Naive thymus-derived CD4-positive, alpha-beta T cell (primary cell): ENCODE measurements at regions not wholly inside any gene's neighbourhood (a gene's known extent, or its start where the extent isn't known, plus 50 kb on each side); places are given as distances from the start of the nearest gene placed in this dataset.
"Not testable (repeated sequence)": the region's sequence is repeated elsewhere in the genome, so short reads cannot be mapped to it uniquely, and the experiment has no call there.

Source experiments
- ATAC-seq: fragments of 150-1000 bp; cut with Tn5 transposase; 2 replicates; pipeline ENCODE4 v1.10.0; 2021; ENCODE audit warnings: mild to moderate bottlenecking, moderate library complexity
- CTCF ChIA-PET: fragments of 350-600 bp; sonication (Branson Sonifier 250); formaldehyde crosslinking; loops from one replicate; lab custom pipeline; 2021; ENCODE audit warnings: antibody characterized with exemption; lab: Charles Lee
- POLR2A ChIA-PET: fragments of 350-600 bp; sonication (Branson Sonifier 250); formaldehyde crosslinking; loops from one replicate; lab custom pipeline; 2021; ENCODE audit warnings: antibody characterized with exemption, inconsistent platforms; lab: Charles Lee
- DNase-seq, 9 donors: peaks; one replicate each; pipeline versions ENCODE4 v3.0.0 to v3.0.0-alpha.2; 2020 to 2022; ENCODE audit warnings: mixed read lengths in 1 of 9
- H3K27ac ChIP-seq: one replicate; pipeline ENCODE4 v1.7.0; 2013; ENCODE audit warnings: mild to moderate bottlenecking, low read depth, low read length, moderate library complexity
- H3K27me3 ChIP-seq, 2 donors: one replicate each; pipeline ENCODE4 v1.7.0; 2013; ENCODE audit warnings: low read length in 2 of 2, mild to moderate bottlenecking in 2 of 2, moderate library complexity in 2 of 2; ENCODE audit not compliant: control insufficient read depth in 2 of 2, insufficient read depth in 2 of 2
- H3K36me3 ChIP-seq, 3 experiments: 1 replicate in 2 of 3; 2 replicates in 1 of 3; pipeline ENCODE4 v1.7.0; 2013; ENCODE audit warnings: low read length in 3 of 3, mild to moderate bottlenecking in 3 of 3, moderate library complexity in 1 of 3; ENCODE audit not compliant: insufficient read depth in 3 of 3, control insufficient read depth in 2 of 3
- H3K4me1 ChIP-seq, 2 donors: one replicate each; pipeline ENCODE4 v1.7.0; 2013; ENCODE audit warnings: low read length in 2 of 2, mild to moderate bottlenecking in 2 of 2, moderate library complexity in 1 of 2; ENCODE audit not compliant: control insufficient read depth in 2 of 2, insufficient read depth in 2 of 2
- H3K4me3 ChIP-seq: 2 replicates; pipeline ENCODE4 v1.7.0; 2013; ENCODE audit warnings: mild to moderate bottlenecking, low read length
- H3K9me3 ChIP-seq, 3 experiments: 1 replicate in 2 of 3; 2 replicates in 1 of 3; pipeline ENCODE4 v1.7.0; 2013; ENCODE audit warnings: low read length in 3 of 3; ENCODE audit not compliant: control insufficient read depth in 2 of 3
- H3K27ac Mint-ChIP-seq, 9 donors: one replicate each; pipeline ENCODE4 v1.8.0; 2020 to 2022; ENCODE audit warnings: mixed read lengths in 9 of 9, mild to moderate bottlenecking in 8 of 9, moderate library complexity in 5 of 9, inconsistent platforms in 2 of 9
- H3K27me3 Mint-ChIP-seq, 5 donors: one replicate each; pipeline ENCODE4 v1.8.0; 2021 to 2022; ENCODE audit warnings: mixed read lengths in 5 of 5, mild to moderate bottlenecking in 1 of 5
- H3K36me3 Mint-ChIP-seq, 5 donors: one replicate each; pipeline ENCODE4 v1.8.0; 2020 to 2022; ENCODE audit warnings: mixed read lengths in 5 of 5, mild to moderate bottlenecking in 3 of 5, inconsistent platforms in 1 of 5
- H3K4me1 Mint-ChIP-seq, 7 donors: one replicate each; pipeline ENCODE4 v1.8.0; 2020 to 2022; ENCODE audit warnings: mixed read lengths in 7 of 7, mild to moderate bottlenecking in 3 of 7, inconsistent platforms in 1 of 7
- H3K4me3 Mint-ChIP-seq, 10 donors: one replicate each; pipeline ENCODE4 v1.8.0; 2020 to 2022; ENCODE audit warnings: mild to moderate bottlenecking in 10 of 10, mixed read lengths in 10 of 10, moderate library complexity in 6 of 10, inconsistent platforms in 2 of 10
- H3K9me3 Mint-ChIP-seq, 11 donors: one replicate each; pipeline ENCODE4 v1.8.0; 2020 to 2022; ENCODE audit warnings: mixed read lengths in 11 of 11, mild to moderate bottlenecking in 4 of 11, inconsistent platforms in 1 of 11, moderate library complexity in 1 of 11
- intact Hi-C, 2 donors: fragments of 100-400 bp; cut with micrococcal nuclease; formaldehyde crosslinking; loops; one replicate each; pipeline ENCODE4 v1.15.1; 2023

- H3K4me3 ChIP-seq, result no peak overlapping the region
- Mint-ChIP-seq H3K36me3 (no peaks in the 10 kb centered on the region), H3K4me3 (no peak overlapping the region), H3K9me3 (peaks cover 0 to 19% (median 0%) of the 10 kb centered on the region in 11 donors), H3K4me1 (no peaks in the 10 kb centered on the region), H3K27me3 (no peaks in the 10 kb centered on the region), H3K27ac (no peak overlapping the region)
- H3K9me3 ChIP-seq, result no peaks in the 10 kb centered on the region
- CTCF ChIA-PET, result no interaction called here
- H3K27ac ChIP-seq, result no peak overlapping the region
- no peaks in the 10 kb centered on the region for H3K4me1 ChIP-seq
- no peaks in the 10 kb centered on the region for H3K27me3 ChIP-seq
- DNase-seq (no peak), ATAC-seq (no peak)
- POLR2A ChIA-PET, result no interaction called here
- H3K36me3 ChIP-seq, result no peaks in the 10 kb centered on the region
- intact Hi-C loops, result no loop called here
Measured at GRCh38 chr10:55747244-55747643, 613.8 kb downstream of the ZWINT start.

GRCh38 chr10:55746002-55746401 is 615.1 kb downstream of the ZWINT start:
- H3K9me3 ChIP-seq, result no peaks in the 10 kb centered on the region
- Mint-ChIP-seq H3K36me3 (no peaks in the 10 kb centered on the region), H3K27ac (no peak overlapping the region), H3K27me3 (no peaks in the 10 kb centered on the region), H3K4me3 (no peak overlapping the region), H3K9me3 (peaks cover 0 to 19% (median 3%) of the 10 kb centered on the region in 11 donors), H3K4me1 (no peaks in the 10 kb centered on the region)
- intact Hi-C loops, result no loop called here
- no peaks in the 10 kb centered on the region for H3K27me3 ChIP-seq
- H3K4me3 ChIP-seq, result no peak overlapping the region
- H3K4me1 ChIP-seq, result no peaks in the 10 kb centered on the region
- H3K36me3 ChIP-seq, result no peaks in the 10 kb centered on the region
- no peak for ATAC-seq
- CTCF ChIA-PET, result no interaction called here
- POLR2A ChIA-PET, result no interaction called here
- no peak overlapping the region for H3K27ac ChIP-seq
- DNase-seq, result no peak

DNA sequence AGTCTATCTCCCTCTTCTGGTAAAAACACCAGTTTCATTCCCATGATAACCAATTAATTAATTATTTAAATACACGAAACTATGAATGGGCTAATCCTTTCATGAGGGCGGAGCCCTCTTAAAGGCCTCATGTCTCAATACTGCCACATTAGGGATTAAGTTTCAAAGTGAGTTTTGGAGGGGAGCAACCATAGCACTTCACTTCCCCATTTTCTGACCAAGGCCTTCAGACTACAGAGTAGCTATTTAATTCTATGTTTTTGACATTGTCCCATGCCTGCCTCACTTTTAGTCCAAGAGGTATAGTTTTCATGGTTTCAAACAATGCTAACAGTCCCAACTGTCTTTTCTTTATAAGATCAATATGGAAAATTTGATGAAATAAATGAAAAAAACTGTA is 618.6 kb downstream of the ZWINT start:
- no peaks in the 10 kb centered on the region for H3K36me3 ChIP-seq
- no peaks in the 10 kb centered on the region for H3K27me3 ChIP-seq
- CTCF ChIA-PET, result no interaction called here
- Mint-ChIP-seq H3K4me1 (no peaks in the 10 kb centered on the region), H3K27ac (no peak overlapping the region), H3K27me3 (no peaks in the 10 kb centered on the region), H3K4me3 (no peak overlapping the region), H3K9me3 (peaks cover 0 to 17% (median 5%) of the 10 kb centered on the region in 11 donors), H3K36me3 (no peaks in the 10 kb centered on the region)
- no peaks in the 10 kb centered on the region for H3K4me1 ChIP-seq
- no peak overlapping the region for H3K27ac ChIP-seq
- no peaks in the 10 kb centered on the region for H3K9me3 ChIP-seq
- ATAC-seq, result no peak
- DNase-seq, result no peak
- POLR2A ChIA-PET, result no interaction called here
- intact Hi-C loops, result no loop called here
- no peak overlapping the region for H3K4me3 ChIP-seq

GRCh38 chr10:55740767-55741166 is 620.3 kb downstream of the ZWINT start:
- H3K4me1 Mint-ChIP-seq, ATAC-seq, H3K27ac ChIP-seq, H3K4me3 ChIP-seq, H3K4me1 ChIP-seq, DNase-seq, POLR2A ChIA-PET, H3K27ac Mint-ChIP-seq, H3K9me3 ChIP-seq, H3K36me3 Mint-ChIP-seq, H3K27me3 Mint-ChIP-seq, H3K27me3 ChIP-seq, H3K36me3 ChIP-seq, intact Hi-C loops, H3K4me3 Mint-ChIP-seq: not testable (repeated sequence)
- CTCF ChIA-PET, result interaction anchor here (0.6 kb wide), 1 partner anchor 11 kb away, joined by 5 read pairs; no protein-coding TSS in a partner anchor
- peaks cover 0 to 14% (median 5%) of the 10 kb centered on the region in 11 donors for H3K9me3 Mint-ChIP-seq

DNA sequence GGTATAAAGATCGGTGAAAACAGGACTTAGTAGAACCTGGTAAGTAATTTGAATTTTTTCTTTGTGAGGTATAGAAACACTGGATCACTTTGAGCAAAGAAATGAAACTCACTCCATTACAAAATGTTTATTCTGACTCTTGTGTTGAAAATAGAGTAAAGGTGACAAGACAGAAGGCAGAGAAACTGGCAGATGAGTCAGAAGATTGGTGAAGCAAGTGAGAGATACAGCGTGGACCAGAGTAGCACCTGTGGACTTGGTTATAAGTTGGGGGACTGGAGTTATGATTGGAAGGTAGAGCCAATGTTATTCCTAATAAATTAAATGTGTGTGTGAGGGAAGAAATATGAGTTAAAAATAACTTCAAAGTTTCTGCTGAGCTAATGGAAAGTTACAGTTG is 620.9 kb downstream of the ZWINT start:
- no peak for DNase-seq
- H3K27ac ChIP-seq, result no peak overlapping the region
- Mint-ChIP-seq H3K4me1 (no peaks in the 10 kb centered on the region), H3K36me3 (no peaks in the 10 kb centered on the region), H3K27ac (no peak overlapping the region), H3K27me3 (no peaks in the 10 kb centered on the region), H3K4me3 (no peak overlapping the region), H3K9me3 (peaks cover 0 to 14% (median 5%) of the 10 kb centered on the region in 11 donors)
- no peaks in the 10 kb centered on the region for H3K9me3 ChIP-seq
- no peaks in the 10 kb centered on the region for H3K4me1 ChIP-seq
- ChIA-PET CTCF (no interaction called here), POLR2A (no interaction called here)
- no peaks in the 10 kb centered on the region for H3K27me3 ChIP-seq
- H3K36me3 ChIP-seq, result no peaks in the 10 kb centered on the region
- intact Hi-C loops, result no loop called here
- H3K4me3 ChIP-seq, result no peak overlapping the region
- no peak for ATAC-seq

- no peak overlapping the region for H3K4me3 Mint-ChIP-seq
- Histone ChIP-seq H3K4me3 (no peak overlapping the region), H3K27ac (no peak overlapping the region), H3K36me3 (no peaks in the 10 kb centered on the region), H3K9me3 (no peaks in the 10 kb centered on the region), H3K27me3 (no peaks in the 10 kb centered on the region), H3K4me1 (no peaks in the 10 kb centered on the region)
- ATAC-seq (no peak), DNase-seq (no peak)
- H3K36me3 Mint-ChIP-seq, result no peaks in the 10 kb centered on the region
- intact Hi-C loops, result no loop called here
- ChIA-PET CTCF (no interaction called here), POLR2A (no interaction called here)
- H3K4me1 Mint-ChIP-seq, result no peaks in the 10 kb centered on the region
- H3K9me3 Mint-ChIP-seq, result peaks cover 0 to 17% (median 3%) of the 10 kb centered on the region in 11 donors
- H3K27ac Mint-ChIP-seq, result no peak overlapping the region
- no peaks in the 10 kb centered on the region for H3K27me3 Mint-ChIP-seq
Measured at GRCh38 chr10:55734112-55734511, 626.9 kb downstream of the ZWINT start.

- H3K4me1 Mint-ChIP-seq, result no peaks in the 10 kb centered on the region
- no peaks in the 10 kb centered on the region for H3K27me3 Mint-ChIP-seq
- DNase-seq (no peak), ATAC-seq (no peak)
- ChIA-PET CTCF (no interaction called here), POLR2A (no interaction called here)
- Histone ChIP-seq H3K27ac (no peak overlapping the region), H3K36me3 (no peaks in the 10 kb centered on the region), H3K27me3 (no peaks in the 10 kb centered on the region), H3K4me1 (no peaks in the 10 kb centered on the region), H3K9me3 (no peaks in the 10 kb centered on the region), H3K4me3 (no peak overlapping the region)
- intact Hi-C loops, result no loop called here
- no peak overlapping the region for H3K27ac Mint-ChIP-seq
- H3K4me3 Mint-ChIP-seq, result no peak overlapping the region
- H3K36me3 Mint-ChIP-seq, result no peaks in the 10 kb centered on the region
- peaks cover 0 to 11% (median 3%) of the 10 kb centered on the region in 11 donors for H3K9me3 Mint-ChIP-seq
Measured at GRCh38 chr10:55704950-55705349, 656.1 kb downstream of the ZWINT start.
